ENCODE measurements at regions not wholly inside any gene's neighbourhood (a gene's known extent, or its start where the extent isn't known, plus 50 kb on each side); places are given as distances from the start of the nearest gene placed in this dataset.

- peaks cover 0 to 14% (median 4%) of the 10 kb centered on the region in 3 donors for H3K4me1 ChIP-seq (ENCODE audit: control insufficient read depth in 3 of 3, insufficient read depth in 3 of 3, low read length in 3 of 3)
- peak overlapping the region in 1 of 3 donors; percentile 22 for H3K4me3 ChIP-seq (ENCODE audit: low read length in 3 of 3)
- no peaks in the 10 kb centered on the region for H3K9me3 ChIP-seq (ENCODE audit: control insufficient read depth in 3 of 3, low read length in 3 of 3)
- peak overlapping the region in 1 of 3 donors; percentile 25 for H3K9ac ChIP-seq (ENCODE audit: low read depth in 1 of 3, low read length in 3 of 3)
- no peak overlapping the region for H3K27ac ChIP-seq (ENCODE audit: low read depth, low read length)
- H3K36me3 ChIP-seq (ENCODE audit: control insufficient read depth in 3 of 3, insufficient read depth in 3 of 3, low read length in 3 of 3): no peaks in the 10 kb centered on the region
- H3K27me3 ChIP-seq (ENCODE audit: control insufficient read depth in 3 of 3, insufficient read depth in 3 of 3, low read length in 3 of 3): no peaks in the 10 kb centered on the region
Observed at GRCh38 chr4:153084980-153085630, 119.1 kb upstream of the TRIM2 start.

GRCh38 chr4:153087671-153088194 lies 116.5 kb upstream of the TRIM2 start:
- H3K9ac ChIP-seq (ENCODE audit: low read depth in 1 of 3, low read length in 3 of 3): no peak overlapping the region
- H3K9me3 ChIP-seq (ENCODE audit: control insufficient read depth in 3 of 3, low read length in 3 of 3): no peaks in the 10 kb centered on the region
- H3K27me3 ChIP-seq (ENCODE audit: control insufficient read depth in 3 of 3, insufficient read depth in 3 of 3, low read length in 3 of 3): no peaks in the 10 kb centered on the region
- H3K36me3 ChIP-seq (ENCODE audit: control insufficient read depth in 3 of 3, insufficient read depth in 3 of 3, low read length in 3 of 3): no peaks in the 10 kb centered on the region
- H3K4me1 ChIP-seq (ENCODE audit: control insufficient read depth in 3 of 3, insufficient read depth in 3 of 3, low read length in 3 of 3): peaks cover 0 to 14% (median 4%) of the 10 kb centered on the region in 3 donors
- no peak overlapping the region for H3K4me3 ChIP-seq (ENCODE audit: low read length in 3 of 3)
- H3K27ac ChIP-seq (ENCODE audit: low read depth, low read length): no peak overlapping the region

- no peaks in the 10 kb centered on the region for H3K9me3 ChIP-seq (ENCODE audit: control insufficient read depth in 3 of 3, low read length in 3 of 3)
- H3K36me3 ChIP-seq (ENCODE audit: control insufficient read depth in 3 of 3, insufficient read depth in 3 of 3, low read length in 3 of 3): no peaks in the 10 kb centered on the region
- H3K27ac ChIP-seq (ENCODE audit: low read depth, low read length): no peak overlapping the region
- H3K27me3 ChIP-seq (ENCODE audit: control insufficient read depth in 3 of 3, insufficient read depth in 3 of 3, low read length in 3 of 3): no peaks in the 10 kb centered on the region
- H3K4me1 ChIP-seq (ENCODE audit: control insufficient read depth in 3 of 3, insufficient read depth in 3 of 3, low read length in 3 of 3): peaks cover 0 to 10% (median 4%) of the 10 kb centered on the region in 3 donors
- no peak overlapping the region for H3K9ac ChIP-seq (ENCODE audit: low read depth in 1 of 3, low read length in 3 of 3)
- H3K4me3 ChIP-seq (ENCODE audit: low read length in 3 of 3): no peak overlapping the region
Observed at GRCh38 chr4:153089742-153090141, 114.5 kb upstream of the TRIM2 start.

GRCh38 chr4:153090181-153090580 lies 114.1 kb upstream of the TRIM2 start:
- Histone ChIP-seq H3K27ac (ENCODE audit: low read depth, low read length) (no peak overlapping the region), H3K4me1 (ENCODE audit: control insufficient read depth in 3 of 3, insufficient read depth in 3 of 3, low read length in 3 of 3) (peaks cover 0 to 6% (median 0%) of the 10 kb centered on the region in 3 donors), H3K36me3 (ENCODE audit: control insufficient read depth in 3 of 3, insufficient read depth in 3 of 3, low read length in 3 of 3) (no peaks in the 10 kb centered on the region), H3K9me3 (ENCODE audit: control insufficient read depth in 3 of 3, low read length in 3 of 3) (no peaks in the 10 kb centered on the region), H3K4me3 (ENCODE audit: low read length in 3 of 3) (no peak overlapping the region), H3K9ac (ENCODE audit: low read depth in 1 of 3, low read length in 3 of 3) (no peak overlapping the region), H3K27me3 (ENCODE audit: control insufficient read depth in 3 of 3, insufficient read depth in 3 of 3, low read length in 3 of 3) (no peaks in the 10 kb centered on the region)

- no peaks in the 10 kb centered on the region for H3K36me3 ChIP-seq (ENCODE audit: control insufficient read depth in 3 of 3, insufficient read depth in 3 of 3, low read length in 3 of 3)
- H3K4me1 ChIP-seq (ENCODE audit: control insufficient read depth in 3 of 3, insufficient read depth in 3 of 3, low read length in 3 of 3): peaks cover 0 to 4% (median 0%) of the 10 kb centered on the region in 3 donors
- no peak overlapping the region for H3K27ac ChIP-seq (ENCODE audit: low read depth, low read length)
- no peaks in the 10 kb centered on the region for H3K27me3 ChIP-seq (ENCODE audit: control insufficient read depth in 3 of 3, insufficient read depth in 3 of 3, low read length in 3 of 3)
- H3K9me3 ChIP-seq (ENCODE audit: control insufficient read depth in 3 of 3, low read length in 3 of 3): no peaks in the 10 kb centered on the region
- no peak overlapping the region for H3K9ac ChIP-seq (ENCODE audit: low read depth in 1 of 3, low read length in 3 of 3)
- H3K4me3 ChIP-seq (ENCODE audit: low read length in 3 of 3): no peak overlapping the region
Observed at GRCh38 chr4:153090670-153091385, 113.4 kb upstream of the TRIM2 start.

- Histone ChIP-seq H3K9ac (ENCODE audit: low read depth in 1 of 3, low read length in 3 of 3) (no peak overlapping the region), H3K36me3 (ENCODE audit: control insufficient read depth in 3 of 3, insufficient read depth in 3 of 3, low read length in 3 of 3) (no peaks in the 10 kb centered on the region), H3K27ac (ENCODE audit: low read depth, low read length) (no peak overlapping the region), H3K27me3 (ENCODE audit: control insufficient read depth in 3 of 3, insufficient read depth in 3 of 3, low read length in 3 of 3) (no peaks in the 10 kb centered on the region), H3K9me3 (ENCODE audit: control insufficient read depth in 3 of 3, low read length in 3 of 3) (no peaks in the 10 kb centered on the region), H3K4me3 (ENCODE audit: low read length in 3 of 3) (no peak overlapping the region), H3K4me1 (ENCODE audit: control insufficient read depth in 3 of 3, insufficient read depth in 3 of 3, low read length in 3 of 3) (peaks cover 0 to 4% (median 0%) of the 10 kb centered on the region in 3 donors)
Observed at GRCh38 chr4:153093396-153093795, 110.8 kb upstream of the TRIM2 start.

- peaks cover 0 to 4% (median 0%) of the 10 kb centered on the region in 3 donors for H3K4me1 ChIP-seq (ENCODE audit: control insufficient read depth in 3 of 3, insufficient read depth in 3 of 3, low read length in 3 of 3)
- H3K9ac ChIP-seq (ENCODE audit: low read depth in 1 of 3, low read length in 3 of 3): no peak overlapping the region
- no peaks in the 10 kb centered on the region for H3K27me3 ChIP-seq (ENCODE audit: control insufficient read depth in 3 of 3, insufficient read depth in 3 of 3, low read length in 3 of 3)
- H3K36me3 ChIP-seq (ENCODE audit: control insufficient read depth in 3 of 3, insufficient read depth in 3 of 3, low read length in 3 of 3): no peaks in the 10 kb centered on the region
- no peak overlapping the region for H3K27ac ChIP-seq (ENCODE audit: low read depth, low read length)
- no peak overlapping the region for H3K4me3 ChIP-seq (ENCODE audit: low read length in 3 of 3)
- H3K9me3 ChIP-seq (ENCODE audit: control insufficient read depth in 3 of 3, low read length in 3 of 3): no peaks in the 10 kb centered on the region
Observed at GRCh38 chr4:153093802-153094201, 110.4 kb upstream of the TRIM2 start.

- H3K9ac ChIP-seq (ENCODE audit: low read depth in 1 of 3, low read length in 3 of 3): no peak overlapping the region
- no peaks in the 10 kb centered on the region for H3K27me3 ChIP-seq (ENCODE audit: control insufficient read depth in 3 of 3, insufficient read depth in 3 of 3, low read length in 3 of 3)
- H3K4me3 ChIP-seq (ENCODE audit: low read length in 3 of 3): no peak overlapping the region
- H3K36me3 ChIP-seq (ENCODE audit: control insufficient read depth in 3 of 3, insufficient read depth in 3 of 3, low read length in 3 of 3): no peaks in the 10 kb centered on the region
- H3K4me1 ChIP-seq (ENCODE audit: control insufficient read depth in 3 of 3, insufficient read depth in 3 of 3, low read length in 3 of 3): peaks cover 0 to 4% (median 0%) of the 10 kb centered on the region in 3 donors
- H3K27ac ChIP-seq (ENCODE audit: low read depth, low read length): no peak overlapping the region
- no peaks in the 10 kb centered on the region for H3K9me3 ChIP-seq (ENCODE audit: control insufficient read depth in 3 of 3, low read length in 3 of 3)
Observed at GRCh38 chr4:153094435-153094834, 109.8 kb upstream of the TRIM2 start.

GRCh38 chr4:153095448-153096204 lies 108.6 kb upstream of the TRIM2 start:
- no peaks in the 10 kb centered on the region for H3K36me3 ChIP-seq (ENCODE audit: control insufficient read depth in 3 of 3, insufficient read depth in 3 of 3, low read length in 3 of 3)
- H3K9me3 ChIP-seq (ENCODE audit: control insufficient read depth in 3 of 3, low read length in 3 of 3): no peaks in the 10 kb centered on the region
- H3K4me1 ChIP-seq (ENCODE audit: control insufficient read depth in 3 of 3, insufficient read depth in 3 of 3, low read length in 3 of 3): peaks cover 0 to 4% (median 0%) of the 10 kb centered on the region in 3 donors
- H3K9ac ChIP-seq (ENCODE audit: low read depth in 1 of 3, low read length in 3 of 3): no peak overlapping the region
- no peaks in the 10 kb centered on the region for H3K27me3 ChIP-seq (ENCODE audit: control insufficient read depth in 3 of 3, insufficient read depth in 3 of 3, low read length in 3 of 3)
- no peak overlapping the region for H3K27ac ChIP-seq (ENCODE audit: low read depth, low read length)
- H3K4me3 ChIP-seq (ENCODE audit: low read length in 3 of 3): no peak overlapping the region
